GM18867 (cell line): ENCODE measurements at regions not wholly inside any gene's neighbourhood (a gene's known extent, or its start where the extent isn't known, plus 50 kb on each side); places are given as distances from the start of the nearest gene placed in this dataset.
"Not testable (repeated sequence)": the region's sequence is repeated elsewhere in the genome, so short reads cannot be mapped to it uniquely, and the experiment has no call there.

Experiments used
- ATAC-seq: cut with Tn5 transposase; IDR thresholded peaks from one replicate; pipeline ENCODE4 v1.9.1; 2021; ENCODE audit warnings: mild to moderate bottlenecking, moderate library complexity; ENCODE audit not compliant: unreplicated experiment

- ATAC-seq, result no peak
These were observed 56.1 kb downstream of the CAPZA3 start for GRCh38 chr12:18794000-18794399.

GRCh38 chr12:18797604-18798003 is 59.7 kb downstream of the CAPZA3 start:
- ATAC-seq, result no peak

- ATAC-seq, result no peak
These were observed 60.8 kb downstream of the CAPZA3 start for GRCh38 chr12:18798535-18799361.

- no peak for ATAC-seq
These were observed 61.6 kb downstream of the CAPZA3 start for GRCh38 chr12:18799561-18799960.

- ATAC-seq, result no peak
These were observed 67.8 kb downstream of the CAPZA3 start for GRCh38 chr12:18805516-18806248.

- no peak for ATAC-seq
These were observed 69.8 kb downstream of the CAPZA3 start for GRCh38 chr12:18807714-18808113.

- no peak for ATAC-seq
These were observed 70.3 kb downstream of the CAPZA3 start for GRCh38 chr12:18808221-18808620.

- ATAC-seq, result no peak
These were observed 72.8 kb downstream of the CAPZA3 start for GRCh38 chr12:18810537-18811253.

GRCh38 chr12:18811273-18811672 is 73.4 kb downstream of the CAPZA3 start:
- ATAC-seq, result no peak

- no peak for ATAC-seq
These were observed 75.8 kb downstream of the CAPZA3 start for GRCh38 chr12:18813753-18814152.

GRCh38 chr12:18818579-18819268 is 80.8 kb downstream of the CAPZA3 start:
- ATAC-seq, result no peak

- ATAC-seq, result no peak
These were observed 81.6 kb downstream of the CAPZA3 start for GRCh38 chr12:18819484-18819883.

- no peak for ATAC-seq
These were observed 85.5 kb downstream of the CAPZA3 start for GRCh38 chr12:18823461-18823860.

- ATAC-seq, result no peak
These were observed 86.4 kb downstream of the CAPZA3 start for GRCh38 chr12:18824287-18824686.

- no peak for ATAC-seq
These were observed 87.2 kb downstream of the CAPZA3 start for GRCh38 chr12:18825138-18825537.

- no peak for ATAC-seq
These were observed 90.0 kb downstream of the CAPZA3 start for GRCh38 chr12:18827913-18828312.

GRCh38 chr12:18828483-18828882 is 90.6 kb downstream of the CAPZA3 start:
- ATAC-seq, result no peak

GRCh38 chr12:18828987-18829386 is 91.1 kb downstream of the CAPZA3 start:
- no peak for ATAC-seq

GRCh38 chr12:18832932-18833331 is 95.0 kb downstream of the CAPZA3 start:
- ATAC-seq, result not testable (repeated sequence)

- ATAC-seq, result no peak
These were observed 99.1 kb downstream of the CAPZA3 start for GRCh38 chr12:18837025-18837424.

- ATAC-seq, result no peak
These were observed 99.6 kb downstream of the CAPZA3 start for GRCh38 chr12:18837505-18837904.
